WI38 (cell line): ENCODE measurements at regions not wholly inside any gene's neighbourhood (a gene's known extent, or its start where the extent isn't known, plus 50 kb on each side); places are given as distances from the start of the nearest gene placed in this dataset.
"Not testable (repeated sequence)": the region's sequence is repeated elsewhere in the genome, so short reads cannot be mapped to it uniquely, and the experiment has no call there.

Source experiments
- H3K4me3 ChIP-seq: 2 replicates; pipeline ENCODE4 v1.5.1; 2011; ENCODE audit warnings: low read depth, mild to moderate bottlenecking, control low read depth, low read length
- TF ChIP-seq, protein P1 (sequence below): IDR thresholded peaks from 2 replicates; pipeline ENCODE4 v1.5.1; 2012; ENCODE audit warnings: low read depth, mild to moderate bottlenecking, control low read depth, low read length

DNA sequence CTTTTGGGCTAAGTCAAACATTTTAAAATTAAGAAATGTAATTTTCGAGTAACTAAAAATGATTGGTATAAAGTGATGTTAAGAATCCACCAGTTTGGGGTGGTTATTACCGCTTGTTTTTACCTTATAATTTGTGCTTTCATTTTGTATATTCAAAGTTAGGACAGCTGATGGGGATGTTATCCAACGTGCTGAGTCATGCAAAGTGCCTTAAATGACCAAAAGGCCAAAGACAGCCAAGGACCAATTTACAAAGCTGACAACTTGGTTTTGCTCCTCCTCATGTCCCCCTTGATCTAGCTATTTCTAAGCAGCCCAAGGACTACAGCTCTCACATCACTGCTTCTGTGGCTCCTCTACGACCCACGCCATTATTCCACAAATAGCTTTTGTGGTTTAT is 181.4 kb upstream of the PCDH7 start:
- TF ChIP-seq, protein P1, sequence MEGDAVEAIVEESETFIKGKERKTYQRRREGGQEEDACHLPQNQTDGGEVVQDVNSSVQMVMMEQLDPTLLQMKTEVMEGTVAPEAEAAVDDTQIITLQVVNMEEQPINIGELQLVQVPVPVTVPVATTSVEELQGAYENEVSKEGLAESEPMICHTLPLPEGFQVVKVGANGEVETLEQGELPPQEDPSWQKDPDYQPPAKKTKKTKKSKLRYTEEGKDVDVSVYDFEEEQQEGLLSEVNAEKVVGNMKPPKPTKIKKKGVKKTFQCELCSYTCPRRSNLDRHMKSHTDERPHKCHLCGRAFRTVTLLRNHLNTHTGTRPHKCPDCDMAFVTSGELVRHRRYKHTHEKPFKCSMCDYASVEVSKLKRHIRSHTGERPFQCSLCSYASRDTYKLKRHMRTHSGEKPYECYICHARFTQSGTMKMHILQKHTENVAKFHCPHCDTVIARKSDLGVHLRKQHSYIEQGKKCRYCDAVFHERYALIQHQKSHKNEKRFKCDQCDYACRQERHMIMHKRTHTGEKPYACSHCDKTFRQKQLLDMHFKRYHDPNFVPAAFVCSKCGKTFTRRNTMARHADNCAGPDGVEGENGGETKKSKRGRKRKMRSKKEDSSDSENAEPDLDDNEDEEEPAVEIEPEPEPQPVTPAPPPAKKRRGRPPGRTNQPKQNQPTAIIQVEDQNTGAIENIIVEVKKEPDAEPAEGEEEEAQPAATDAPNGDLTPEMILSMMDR = no peak
- H3K4me3 ChIP-seq = no peak overlapping the region

GRCh38 chr4:30543057-30543456 is 177.1 kb upstream of the PCDH7 start:
- no peak overlapping the region for H3K4me3 ChIP-seq
- TF ChIP-seq, protein P1 = no peak

DNA sequence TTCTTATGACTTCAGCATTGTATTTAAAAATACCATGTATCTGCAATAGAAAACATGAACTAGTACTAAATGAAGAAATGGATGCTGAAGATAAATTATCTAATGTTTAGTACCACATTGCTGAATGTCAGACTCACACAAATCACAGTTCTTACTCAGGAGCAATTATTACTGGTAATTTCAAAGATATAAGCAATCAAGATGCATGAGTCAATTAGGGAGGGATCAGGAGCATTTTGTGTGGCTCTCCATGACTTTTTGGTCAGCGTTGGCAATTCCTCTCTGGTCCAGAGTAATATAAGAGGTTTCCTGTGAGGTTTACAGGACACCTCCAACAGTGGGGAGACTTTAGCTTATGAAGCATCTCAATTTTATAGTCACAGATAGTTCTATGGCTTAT is 167.0 kb upstream of the PCDH7 start:
- no peak overlapping the region for H3K4me3 ChIP-seq

GRCh38 chr4:30553706-30554105 is 166.5 kb upstream of the PCDH7 start:
- H3K4me3 ChIP-seq = no peak overlapping the region
- TF ChIP-seq, protein P1 = no peak

More for the DNA sequence above, 167.0 kb upstream of the PCDH7 start:
- TF ChIP-seq, protein P1 = no peak

- TF ChIP-seq, protein P1 = no peak
- H3K4me3 ChIP-seq = no peak overlapping the region
Measured at GRCh38 chr4:30555775-30556174, 164.4 kb upstream of the PCDH7 start.

DNA sequence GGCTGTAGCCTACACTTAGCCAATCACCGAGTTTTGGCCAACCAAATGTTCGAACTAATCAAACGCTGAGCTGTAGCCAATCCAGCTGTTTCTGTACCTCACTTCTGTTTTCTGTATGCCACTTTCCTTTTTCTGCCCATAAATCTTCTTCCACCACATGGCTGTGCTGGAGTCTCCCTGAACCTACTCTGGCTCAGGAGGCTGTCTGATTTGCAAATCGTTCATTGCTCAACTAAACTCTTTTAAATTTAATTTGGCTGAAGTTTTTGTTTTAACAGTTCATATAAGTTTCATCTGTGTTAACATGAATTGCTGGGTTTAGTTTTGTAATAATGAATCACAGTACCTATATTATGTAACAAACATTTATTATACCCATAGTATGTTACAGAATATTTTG is 160.7 kb upstream of the PCDH7 start:
- TF ChIP-seq, protein P1 = no peak
- no peak overlapping the region for H3K4me3 ChIP-seq

DNA sequence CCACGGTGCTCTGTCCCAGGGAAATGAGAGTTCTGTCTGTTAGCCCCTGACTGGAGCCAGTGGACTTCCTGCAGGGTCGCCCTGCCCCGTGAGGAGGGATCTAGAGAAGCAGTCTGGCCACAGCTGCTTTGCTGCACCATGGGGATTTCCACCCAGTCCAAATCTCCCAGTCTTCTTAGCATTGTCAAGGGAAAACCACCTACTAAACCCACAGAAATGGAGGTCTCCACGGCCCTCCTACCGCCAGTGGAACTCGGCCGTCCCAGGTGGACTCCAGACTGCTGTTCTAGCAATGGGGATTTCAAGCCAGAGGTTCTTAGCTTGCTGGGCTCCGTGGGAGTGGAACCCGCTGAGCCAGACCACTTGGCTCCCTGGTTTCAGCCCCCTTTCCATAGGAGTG is 133.3 kb upstream of the PCDH7 start:
- TF ChIP-seq, protein P1 = no peak

GRCh38 chr4:30589669-30590068 is 130.5 kb upstream of the PCDH7 start:
- H3K4me3 ChIP-seq = not testable (repeated sequence)

More for the DNA sequence above, 133.3 kb upstream of the PCDH7 start:
- H3K4me3 ChIP-seq = no peak overlapping the region
